HL-60/S4 (cell line): ENCODE measurements at regions not wholly inside any gene's neighbourhood (a gene's known extent, or its start where the extent isn't known, plus 50 kb on each side); places are given as distances from the start of the nearest gene placed in this dataset.

ENCODE experiments used
- in situ Hi-C: fragments of 300-500 bp; cut with MboI; formaldehyde crosslinking; loops from 2 replicates; pipeline ENCODE4 v1.14.3; 2022; ENCODE audit warnings: low sequenced_read_pairs

GRCh38 chr12:76611533-76611932, 52.0 kb upstream of the OSBPL8 start:
- in situ Hi-C loops = loop anchor here (25.0 kb wide), 1 partner anchor 301 kb away; no protein-coding TSS in a partner anchor

- in situ Hi-C loops = loop anchor here (25.0 kb wide), 1 partner anchor 298 kb away; no protein-coding TSS in a partner anchor
These were observed 54.8 kb upstream of the OSBPL8 start for GRCh38 chr12:76614364-76614763.

- in situ Hi-C loops = loop anchor here (25.0 kb wide), 1 partner anchor 294 kb away; no protein-coding TSS in a partner anchor
These were observed 58.5 kb upstream of the OSBPL8 start for GRCh38 chr12:76618031-76618430.

GRCh38 chr12:76621582-76622024, 62.0 kb upstream of the OSBPL8 start:
- in situ Hi-C loops = loop anchor here (10.0 to 25.0 kb wide), 2 partner anchors 173 to 291 kb away; no protein-coding TSS in a partner anchor

GRCh38 chr12:76622351-76622750, 62.8 kb upstream of the OSBPL8 start:
- in situ Hi-C loops = loop anchor here (10.0 to 25.0 kb wide), 2 partner anchors 172 to 290 kb away; no protein-coding TSS in a partner anchor

- in situ Hi-C loops = loop anchor here (10.0 to 25.0 kb wide), 2 partner anchors 172 to 289 kb away; no protein-coding TSS in a partner anchor
These were observed 63.3 kb upstream of the OSBPL8 start for GRCh38 chr12:76622915-76623314.

- in situ Hi-C loops = loop anchor here (10.0 to 25.0 kb wide), 2 partner anchors 171 to 288 kb away; no protein-coding TSS in a partner anchor
These were observed 64.4 kb upstream of the OSBPL8 start for GRCh38 chr12:76623931-76624330.

GRCh38 chr12:76627346-76628135, 68.0 kb upstream of the OSBPL8 start:
- in situ Hi-C loops = loop anchor here (10.0 kb wide), 1 partner anchor 167 kb away; no protein-coding TSS in a partner anchor

GRCh38 chr12:76628745-76629144, 69.2 kb upstream of the OSBPL8 start:
- in situ Hi-C loops = loop anchor here (10.0 kb wide), 1 partner anchor 166 kb away; no protein-coding TSS in a partner anchor

- in situ Hi-C loops = no loop called here
These were observed 72.2 kb upstream of the OSBPL8 start for GRCh38 chr12:76631741-76632140.

- in situ Hi-C loops = no loop called here
These were observed 73.8 kb upstream of the OSBPL8 start for GRCh38 chr12:76633415-76633814.

- in situ Hi-C loops = no loop called here
These were observed 74.6 kb upstream of the OSBPL8 start for GRCh38 chr12:76634133-76634532.

- in situ Hi-C loops = no loop called here
These were observed 76.6 kb upstream of the OSBPL8 start for GRCh38 chr12:76636121-76636692.

- in situ Hi-C loops = no loop called here
These were observed 78.2 kb upstream of the OSBPL8 start for GRCh38 chr12:76637807-76638206.

GRCh38 chr12:76639646-76640045, 80.1 kb upstream of the OSBPL8 start:
- in situ Hi-C loops = no loop called here

- in situ Hi-C loops = no loop called here
These were observed 81.5 kb upstream of the OSBPL8 start for GRCh38 chr12:76641073-76641472.

- in situ Hi-C loops = no loop called here
These were observed 82.4 kb upstream of the OSBPL8 start for GRCh38 chr12:76641961-76642360.

- in situ Hi-C loops = no loop called here
These were observed 83.9 kb upstream of the OSBPL8 start for GRCh38 chr12:76643438-76643837.

GRCh38 chr12:76644950-76645349, 85.4 kb upstream of the OSBPL8 start:
- in situ Hi-C loops = no loop called here

GRCh38 chr12:76645934-76646333, 86.4 kb upstream of the OSBPL8 start:
- in situ Hi-C loops = no loop called here

GRCh38 chr12:76646366-76646765, 86.8 kb upstream of the OSBPL8 start:
- in situ Hi-C loops = no loop called here

- in situ Hi-C loops = no loop called here
These were observed 89.5 kb upstream of the OSBPL8 start for GRCh38 chr12:76649099-76649498.
